ENCODE measurements at regions not wholly inside any gene's neighbourhood (a gene's known extent, or its start where the extent isn't known, plus 50 kb on each side); places are given as distances from the start of the nearest gene placed in this dataset.

DNA sequence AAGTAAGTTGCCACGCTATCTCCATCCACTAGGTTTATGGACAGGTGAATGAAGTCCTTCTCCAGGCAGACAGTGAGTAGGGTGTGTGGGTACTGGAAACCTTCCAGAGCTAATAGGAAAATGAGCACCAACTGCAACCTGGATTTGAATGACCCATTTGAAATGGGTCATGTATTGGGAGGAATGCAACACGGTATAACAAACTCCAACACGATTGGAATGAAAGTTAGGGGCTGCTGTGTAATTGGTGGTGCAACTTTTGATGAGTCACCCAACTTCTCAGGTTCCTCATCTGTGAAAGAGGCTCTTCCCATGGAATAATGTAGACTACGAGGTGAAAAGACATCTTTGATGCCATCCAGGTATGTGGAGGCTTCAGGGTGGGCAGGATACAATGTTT is 241.4 kb upstream of the PODXL start:
- H3K4me3 Mint-ChIP-seq: no peak overlapping the region
- H3K27me3 Mint-ChIP-seq (ENCODE audit: low read depth): peaks cover 13% of the 10 kb centered on the region
- no peak overlapping the region for H3K27ac Mint-ChIP-seq (ENCODE audit: unreplicated experiment)
- H3K4me1 Mint-ChIP-seq: no peaks in the 10 kb centered on the region
- H3K36me3 Mint-ChIP-seq (ENCODE audit: low read depth): no peaks in the 10 kb centered on the region
- no peak for DNase-seq (ENCODE audit: low read depth, low spot score)
- no peaks in the 10 kb centered on the region for H3K9me3 Mint-ChIP-seq
- TF ChIP-seq, protein P1, sequence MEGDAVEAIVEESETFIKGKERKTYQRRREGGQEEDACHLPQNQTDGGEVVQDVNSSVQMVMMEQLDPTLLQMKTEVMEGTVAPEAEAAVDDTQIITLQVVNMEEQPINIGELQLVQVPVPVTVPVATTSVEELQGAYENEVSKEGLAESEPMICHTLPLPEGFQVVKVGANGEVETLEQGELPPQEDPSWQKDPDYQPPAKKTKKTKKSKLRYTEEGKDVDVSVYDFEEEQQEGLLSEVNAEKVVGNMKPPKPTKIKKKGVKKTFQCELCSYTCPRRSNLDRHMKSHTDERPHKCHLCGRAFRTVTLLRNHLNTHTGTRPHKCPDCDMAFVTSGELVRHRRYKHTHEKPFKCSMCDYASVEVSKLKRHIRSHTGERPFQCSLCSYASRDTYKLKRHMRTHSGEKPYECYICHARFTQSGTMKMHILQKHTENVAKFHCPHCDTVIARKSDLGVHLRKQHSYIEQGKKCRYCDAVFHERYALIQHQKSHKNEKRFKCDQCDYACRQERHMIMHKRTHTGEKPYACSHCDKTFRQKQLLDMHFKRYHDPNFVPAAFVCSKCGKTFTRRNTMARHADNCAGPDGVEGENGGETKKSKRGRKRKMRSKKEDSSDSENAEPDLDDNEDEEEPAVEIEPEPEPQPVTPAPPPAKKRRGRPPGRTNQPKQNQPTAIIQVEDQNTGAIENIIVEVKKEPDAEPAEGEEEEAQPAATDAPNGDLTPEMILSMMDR (conservative IDR thresholded peaks at IDR 0.05): no peak

DNA sequence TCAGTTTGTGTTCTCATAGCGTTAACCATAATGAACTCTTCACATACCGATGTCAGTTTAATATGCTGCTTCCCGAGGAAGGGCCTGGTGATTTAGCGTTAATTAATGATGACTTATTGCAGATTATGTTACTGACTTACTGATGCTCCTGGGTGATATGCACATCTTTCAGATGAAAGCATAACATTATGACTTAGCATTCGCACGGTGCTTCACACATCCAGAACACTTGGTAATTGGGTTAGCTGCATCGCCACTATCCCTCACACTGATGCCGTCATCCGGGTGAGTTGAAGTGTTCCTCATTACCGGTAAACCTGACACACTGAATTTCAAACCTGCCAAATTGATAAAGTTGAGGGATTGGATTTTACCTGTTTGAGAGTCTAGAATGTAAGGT is 239.0 kb upstream of the PODXL start:
- no peak for DNase-seq (ENCODE audit: low read depth, low spot score)
- Mint-ChIP-seq H3K36me3 (ENCODE audit: low read depth) (no peaks in the 10 kb centered on the region), H3K9me3 (no peaks in the 10 kb centered on the region), H3K27ac (ENCODE audit: unreplicated experiment) (no peak overlapping the region), H3K27me3 (ENCODE audit: low read depth) (peaks cover 15% of the 10 kb centered on the region), H3K4me1 (no peaks in the 10 kb centered on the region), H3K4me3 (no peak overlapping the region)
- TF ChIP-seq, protein P1 (conservative IDR thresholded peaks at IDR 0.05): no peak

- no peak for DNase-seq (ENCODE audit: low read depth, low spot score)
- Mint-ChIP-seq H3K27ac (ENCODE audit: unreplicated experiment) (no peak overlapping the region), H3K4me1 (no peaks in the 10 kb centered on the region), H3K4me3 (no peak overlapping the region), H3K27me3 (ENCODE audit: low read depth) (peaks cover 15% of the 10 kb centered on the region), H3K36me3 (ENCODE audit: low read depth) (no peaks in the 10 kb centered on the region), H3K9me3 (no peaks in the 10 kb centered on the region)
- TF ChIP-seq, protein P1 (conservative IDR thresholded peaks at IDR 0.05): no peak
These were observed 235.9 kb upstream of the PODXL start for GRCh38 chr7:131792311-131792710.

DNA sequence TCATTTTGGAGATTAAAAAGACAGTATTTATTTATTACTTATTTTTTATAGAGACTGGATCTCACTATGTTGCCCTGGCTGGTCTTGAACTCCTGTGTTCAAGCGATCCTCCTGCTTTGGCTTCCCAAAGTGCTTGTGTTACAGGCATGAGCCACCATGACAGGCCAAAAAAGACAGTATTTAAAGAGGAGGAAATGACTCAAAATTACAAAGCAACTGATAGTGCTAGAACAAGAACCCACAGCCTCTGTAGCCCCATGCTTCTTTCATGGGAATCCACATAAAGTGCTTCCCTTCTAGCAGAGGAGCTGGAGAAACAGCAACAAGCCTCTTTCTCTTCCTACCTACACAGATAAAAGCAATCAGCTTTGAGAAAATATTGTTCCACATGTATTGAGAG is 230.7 kb upstream of the PODXL start:
- Mint-ChIP-seq H3K4me3 (no peak overlapping the region), H3K9me3 (peaks cover 7% of the 10 kb centered on the region), H3K27ac (ENCODE audit: unreplicated experiment) (no peak overlapping the region), H3K4me1 (no peaks in the 10 kb centered on the region), H3K36me3 (ENCODE audit: low read depth) (peaks cover 4% of the 10 kb centered on the region), H3K27me3 (ENCODE audit: low read depth) (peaks cover 11% of the 10 kb centered on the region)
- DNase-seq (ENCODE audit: low read depth, low spot score): no peak
- TF ChIP-seq, protein P1 (conservative IDR thresholded peaks at IDR 0.05): no peak

GRCh38 chr7:131786204-131786603 is 229.8 kb upstream of the PODXL start:
- peaks cover 7% of the 10 kb centered on the region for H3K9me3 Mint-ChIP-seq
- peaks cover 4% of the 10 kb centered on the region for H3K36me3 Mint-ChIP-seq (ENCODE audit: low read depth)
- peaks cover 16% of the 10 kb centered on the region for H3K27me3 Mint-ChIP-seq (ENCODE audit: low read depth)
- H3K4me1 Mint-ChIP-seq: no peaks in the 10 kb centered on the region
- H3K4me3 Mint-ChIP-seq: no peak overlapping the region
- no peak for DNase-seq (ENCODE audit: low read depth, low spot score)
- no peak overlapping the region for H3K27ac Mint-ChIP-seq (ENCODE audit: unreplicated experiment)
- TF ChIP-seq, protein P1 (conservative IDR thresholded peaks at IDR 0.05): no peak

- Mint-ChIP-seq H3K4me1 (no peaks in the 10 kb centered on the region), H3K36me3 (ENCODE audit: low read depth) (no peaks in the 10 kb centered on the region), H3K9me3 (no peaks in the 10 kb centered on the region), H3K27me3 (ENCODE audit: low read depth) (peaks cover 12% of the 10 kb centered on the region), H3K27ac (ENCODE audit: unreplicated experiment) (no peak overlapping the region), H3K4me3 (no peak overlapping the region)
- TF ChIP-seq, protein P1 (conservative IDR thresholded peaks at IDR 0.05): no peak
- DNase-seq (ENCODE audit: low read depth, low spot score): no peak
These were observed 222.2 kb upstream of the PODXL start for GRCh38 chr7:131778601-131779000.

Measured in neural crest cell (in vitro differentiated cells).